ENCODE measurements at regions not wholly inside any gene's neighbourhood (a gene's known extent, or its start where the extent isn't known, plus 50 kb on each side); places are given as distances from the start of the nearest gene placed in this dataset.
"Not testable (repeated sequence)": the region's sequence is repeated elsewhere in the genome, so short reads cannot be mapped to it uniquely, and the experiment has no call there.

DNA sequence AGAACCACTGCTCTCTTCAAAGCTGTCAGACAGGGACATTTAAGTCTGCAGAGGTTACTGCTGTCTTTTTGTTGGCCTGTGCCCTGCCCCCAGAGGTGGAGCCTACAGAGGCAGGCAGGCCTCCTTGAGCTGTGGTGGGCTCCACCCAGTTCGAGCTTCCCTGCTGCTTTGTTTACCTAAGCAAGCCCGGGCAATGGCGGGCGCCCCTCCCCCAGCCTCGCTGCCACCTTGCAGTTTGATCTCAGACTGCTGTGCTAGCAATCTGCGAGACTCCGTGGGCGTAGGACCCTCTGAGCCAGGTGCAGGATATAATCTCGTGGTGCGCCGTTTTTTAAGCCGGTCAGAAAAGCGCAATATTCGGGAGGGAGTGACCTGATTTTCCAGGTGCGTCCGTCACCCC lies 138.9 kb downstream of the KCNS3 start:
- H3K4ac ChIP-seq (replicated peaks; ENCODE audit: insufficient read length, low read depth, low read length); H3K79me2 ChIP-seq (ENCODE audit: control insufficient read depth in 1 of 2, insufficient read depth in 2 of 2, low read length in 2 of 2); H3K4me3 ChIP-seq (ENCODE audit: extremely low read depth in 1 of 4, insufficient read depth in 2 of 4, low read depth in 3 of 4, low read length in 4 of 4); H3K4me2 ChIP-seq (ENCODE audit: insufficient read depth in 1 of 2, low read depth in 2 of 2, low read length in 2 of 2); H3K23ac ChIP-seq (ENCODE audit: insufficient read length); H3K18ac ChIP-seq (ENCODE audit: extremely low read depth, low read length); H3K4me1 ChIP-seq (replicated peaks in 1 of 4; ENCODE audit: control insufficient read depth in 3 of 4, insufficient read depth in 4 of 4, low read length in 3 of 4); H3K36me3 ChIP-seq (ENCODE audit: control insufficient read depth in 2 of 4, insufficient read depth in 4 of 4, low read length in 3 of 4); POLR2A ChIA-PET (ENCODE audit: partially characterized antibody); H2BK120ac ChIP-seq (replicated peaks; ENCODE audit: low read depth, low read length); H4K20me1 ChIP-seq (replicated peaks in 1 of 2; ENCODE audit: control insufficient read depth in 1 of 2, insufficient read depth in 2 of 2, low read length in 2 of 2); H3K23me2 ChIP-seq (ENCODE audit: low read depth, low read length); H3K14ac ChIP-seq (ENCODE audit: insufficient read length); H3K56ac ChIP-seq (replicated peaks; ENCODE audit: insufficient read length, low read depth, low read length); H4K5ac ChIP-seq (ENCODE audit: insufficient read length, low read depth, low read length); H2AK5ac ChIP-seq (ENCODE audit: low read depth, low read length); H3K27ac ChIP-seq (ENCODE audit: low read depth, low read length); FAIRE-seq; H2BK5ac ChIP-seq (ENCODE audit: low read depth, low read length); H3K9ac ChIP-seq (replicated peaks in 1 of 4; ENCODE audit: extremely low read depth in 1 of 4, low read depth in 3 of 4, low read length in 3 of 4); H4K8ac ChIP-seq (ENCODE audit: extremely low read depth, insufficient read depth, low read length); H2AFZ ChIP-seq (ENCODE audit: low read length); H3K79me1 ChIP-seq (ENCODE audit: low read depth, low read length); H2BK15ac ChIP-seq (ENCODE audit: low read length); H3K27me3 ChIP-seq (replicated peaks in 1 of 4; ENCODE audit: control insufficient read depth in 3 of 4, extremely low read depth in 1 of 4, insufficient read depth in 3 of 4, low read length in 3 of 4); CTCF ChIA-PET (ENCODE audit: partially characterized antibody); H2BK20ac ChIP-seq (ENCODE audit: low read length); H4K91ac ChIP-seq (replicated peaks; ENCODE audit: insufficient read length, low read length); H2BK12ac ChIP-seq (ENCODE audit: low read depth, low read length): not testable (repeated sequence)
- 78% methylated on average over 6 of the region's 16 CpGs; no CpG with 5 or more reads in 1 of the 2 experiments for WGBS, 2 experiments (ENCODE audit: extremely low coverage in 1 of 2, insufficient coverage in 1 of 2, insufficient read length in 1 of 2, insufficient replicate concordance in 2 of 2, low coverage in 1 of 2, low lambda C conversion rate in 2 of 2, missing lambda C conversion rate in 1 of 2)
- peak in 1 of 2 experiments; percentile 48 for DNase-seq (ENCODE audit: low read depth in 1 of 2, low spot score in 2 of 2)
- H3K9me3 ChIP-seq (ENCODE audit: insufficient read depth in 2 of 2, low read depth in 1 of 2, low read length in 1 of 2) = peaks cover 5 to 11% of the 10 kb centered on the region in 2 experiments; a peak in 3 of 4 replicates
